Lower lobe of right lung (tissue), 2 donors: ENCODE measurements at regions not wholly inside any gene's neighbourhood (a gene's known extent, or its start where the extent isn't known, plus 50 kb on each side); places are given as distances from the start of the nearest gene placed in this dataset.

Experiments
- ATAC-seq, 2 donors: fragments of 200-7000 bp; cut with Tn5 transposase; one replicate each; pipeline ENCODE4 v1.9.1; 2020 to 2022; ENCODE audit warnings: mild to moderate bottlenecking in 2 of 2, moderate library complexity in 2 of 2
- DNase-seq: peaks from one replicate; pipeline ENCODE4 v3.0.0-alpha.2; 2020
- H3K27ac ChIP-seq: fragments of 200-600 bp; one replicate; pipeline ENCODE4 v1.8.0; 2022
- H3K27me3 ChIP-seq: fragments of 200-600 bp; one replicate; pipeline ENCODE4 v1.8.0; 2022; ENCODE audit warnings: low read depth
- H3K36me3 ChIP-seq: fragments of 200-600 bp; one replicate; pipeline ENCODE4 v1.8.0; 2022; ENCODE audit warnings: mild to moderate bottlenecking
- H3K4me1 ChIP-seq: fragments of 200-600 bp; one replicate; pipeline ENCODE4 v1.8.0; 2022
- H3K4me3 ChIP-seq: fragments of 200-600 bp; one replicate; pipeline ENCODE4 v1.8.0; 2022; ENCODE audit warnings: mild to moderate bottlenecking
- H3K9me3 ChIP-seq: fragments of 200-600 bp; one replicate; pipeline ENCODE4 v1.8.0; 2022
- CTCF ChIP-seq: fragments of 200-600 bp; IDR thresholded peaks from one replicate; pipeline ENCODE4 v1.8.0; 2022; ENCODE audit warnings: antibody characterized with exemption, mild to moderate bottlenecking
- intact Hi-C: fragments of 100-400 bp; cut with DNase I; formaldehyde crosslinking; loops from one replicate; pipeline ENCODE4 v1.11.0; 2022
- donor health status: DM: no; HTN: yes; CAD: no; lungs with severe emphysema.

GRCh38 chr9:88733651-88734421 lies 198.9 kb downstream of the NXNL2 start:
- TF ChIP-seq CTCF, result no peak
- H3K9me3 ChIP-seq, result no peaks in the 10 kb centered on the region
- H3K4me1 ChIP-seq, result no peaks in the 10 kb centered on the region
- no peaks in the 10 kb centered on the region for H3K27me3 ChIP-seq
- DNase-seq (no peak), ATAC-seq (peak in 1 of 2 donors; percentile 19)
- no peak overlapping the region for H3K4me3 ChIP-seq
- H3K36me3 ChIP-seq, result no peaks in the 10 kb centered on the region
- H3K27ac ChIP-seq, result no peak overlapping the region
- intact Hi-C loops, result no loop called here

- no peak for TF ChIP-seq CTCF
Measured at GRCh38 chr9:88734527-88734926, 199.5 kb downstream of the NXNL2 start.

GRCh38 chr9:88736136-88736637 lies 201.2 kb downstream of the NXNL2 start:
- no peaks in the 10 kb centered on the region for H3K27me3 ChIP-seq
- H3K9me3 ChIP-seq, result no peaks in the 10 kb centered on the region
- DNase-seq (no peak), ATAC-seq (no peak)
- H3K4me3 ChIP-seq, result no peak overlapping the region
- intact Hi-C loops, result no loop called here
- no peaks in the 10 kb centered on the region for H3K36me3 ChIP-seq
- H3K27ac ChIP-seq, result no peak overlapping the region
- no peaks in the 10 kb centered on the region for H3K4me1 ChIP-seq
- no peak for TF ChIP-seq CTCF

More at GRCh38 chr9:88734527-88734926, 199.5 kb downstream of the NXNL2 start:
- no peaks in the 10 kb centered on the region for H3K36me3 ChIP-seq
- no peaks in the 10 kb centered on the region for H3K4me1 ChIP-seq
- ATAC-seq (no peak), DNase-seq (no peak)
- H3K27ac ChIP-seq, result no peak overlapping the region
- H3K4me3 ChIP-seq, result no peak overlapping the region
- intact Hi-C loops, result no loop called here
- no peaks in the 10 kb centered on the region for H3K9me3 ChIP-seq
- H3K27me3 ChIP-seq, result no peaks in the 10 kb centered on the region

- H3K9me3 ChIP-seq, result no peaks in the 10 kb centered on the region
- H3K4me3 ChIP-seq, result no peak overlapping the region
- no peaks in the 10 kb centered on the region for H3K36me3 ChIP-seq
- no peaks in the 10 kb centered on the region for H3K27me3 ChIP-seq
- no peak overlapping the region for H3K27ac ChIP-seq
- H3K4me1 ChIP-seq, result no peaks in the 10 kb centered on the region
- no peak for TF ChIP-seq CTCF
- ATAC-seq (no peak), DNase-seq (no peak)
- intact Hi-C loops, result no loop called here
Measured at GRCh38 chr9:88737031-88737430, 202.1 kb downstream of the NXNL2 start.

GRCh38 chr9:88737876-88738275 lies 202.9 kb downstream of the NXNL2 start:
- Histone ChIP-seq H3K36me3 (no peaks in the 10 kb centered on the region), H3K4me3 (no peak overlapping the region), H3K9me3 (no peaks in the 10 kb centered on the region), H3K4me1 (peaks cover 7% of the 10 kb centered on the region), H3K27ac (no peak overlapping the region), H3K27me3 (no peaks in the 10 kb centered on the region)
- no peak for DNase-seq
- ATAC-seq, result peak in 1 of 2 donors; percentile 26
- intact Hi-C loops, result no loop called here
- no peak for TF ChIP-seq CTCF
